ENCODE measurements at regions not wholly inside any gene's neighbourhood (a gene's known extent, or its start where the extent isn't known, plus 50 kb on each side); places are given as distances from the start of the nearest gene placed in this dataset.

GRCh38 chr3:112739252-112739965 lies 98.5 kb upstream of the CCDC80 start:
- Histone ChIP-seq H3K9me3 (ENCODE audit: low read length) (no peaks in the 10 kb centered on the region), H3K27ac (ENCODE audit: low read length) (peak overlapping the region; percentile 5; the same call in 1 of the 2 replicates), H3K36me3 (ENCODE audit: low read depth, low read length) (no peaks in the 10 kb centered on the region), H3K9ac (ENCODE audit: low read length) (no peak overlapping the region), H3F3A (ENCODE audit: low read length, unreplicated experiment) (no peaks in the 10 kb centered on the region), H2AFZ (ENCODE audit: low read length) (no peak overlapping the region), H4K20me1 (ENCODE audit: low read length) (no peaks in the 10 kb centered on the region), H3K9me2 (replicated peaks; ENCODE audit: low read length) (no peaks in the 10 kb centered on the region), H3K79me2 (ENCODE audit: low read length) (no peaks in the 10 kb centered on the region), H3K27me3 (ENCODE audit: low read length) (no peaks in the 10 kb centered on the region), H3K4me2 (ENCODE audit: low read length) (no peak overlapping the region), H3K4me3 (ENCODE audit: low read length) (no peak overlapping the region), H3K4me1 (ENCODE audit: insufficient read depth, low read length) (peaks cover 14% of the 10 kb centered on the region)
- TF ChIP-seq EZH2phosphoT487 (IDR thresholded peaks at IDR 0.05; ENCODE audit: borderline replicate concordance, low read length): no peak
- TF ChIP-seq EZH2 (IDR thresholded peaks at IDR 0.05; ENCODE audit: low read length, unreplicated experiment): no peak
- TF ChIP-seq CTCF (conservative IDR thresholded peaks at IDR 0.05; ENCODE audit: low read depth, low read length): no peak
- DNase-seq: peak; percentile 63
- intact Hi-C loops (cut with micrococcal nuclease): loop anchor here (2.0 kb wide), 1 partner anchor 39 kb away; no protein-coding TSS in a partner anchor
- peak; percentile 49 for ATAC-seq
- BruUV-seq (replicated peaks): no TSS peak
- ChIA-PET CTCF (no interaction called here), POLR2A (ENCODE audit: unreplicated experiment) (no interaction called here)

GRCh38 chr3:112738366-112738765 lies 97.4 kb upstream of the CCDC80 start:
- Histone ChIP-seq H3K27ac (ENCODE audit: low read length) (no peak overlapping the region), H3K79me2 (ENCODE audit: low read length) (no peaks in the 10 kb centered on the region), H3K4me2 (ENCODE audit: low read length) (no peak overlapping the region), H3K9me2 (replicated peaks; ENCODE audit: low read length) (no peaks in the 10 kb centered on the region), H2AFZ (ENCODE audit: low read length) (no peak overlapping the region), H3K27me3 (ENCODE audit: low read length) (no peaks in the 10 kb centered on the region), H3F3A (ENCODE audit: low read length, unreplicated experiment) (no peaks in the 10 kb centered on the region), H3K36me3 (ENCODE audit: low read depth, low read length) (no peaks in the 10 kb centered on the region), H4K20me1 (ENCODE audit: low read length) (no peaks in the 10 kb centered on the region), H3K4me1 (ENCODE audit: insufficient read depth, low read length) (peaks cover 21% of the 10 kb centered on the region), H3K9me3 (ENCODE audit: low read length) (no peaks in the 10 kb centered on the region), H3K9ac (ENCODE audit: low read length) (no peak overlapping the region), H3K4me3 (ENCODE audit: low read length) (no peak overlapping the region)
- DNase-seq (no peak), ATAC-seq (no peak)
- intact Hi-C loops (cut with micrococcal nuclease): loop anchor here (2.0 kb wide), 1 partner anchor 40 kb away; no protein-coding TSS in a partner anchor
- TF ChIP-seq EZH2 (IDR thresholded peaks at IDR 0.05; ENCODE audit: low read length, unreplicated experiment) (no peak), CTCF (conservative IDR thresholded peaks at IDR 0.05; ENCODE audit: low read depth, low read length) (no peak), EZH2phosphoT487 (IDR thresholded peaks at IDR 0.05; ENCODE audit: borderline replicate concordance, low read length) (no peak)
- no TSS peak for BruUV-seq (replicated peaks)
- POLR2A ChIA-PET (ENCODE audit: unreplicated experiment): no interaction called here
- CTCF ChIA-PET: no interaction called here
